Suppressor macrophage treated with lipopolysaccharide for 4 hours (primary cell): ENCODE measurements at regions not wholly inside any gene's neighbourhood (a gene's known extent, or its start where the extent isn't known, plus 50 kb on each side); places are given as distances from the start of the nearest gene placed in this dataset.

Experiments used
- DNase-seq: peaks from one replicate; pipeline ENCODE4 v3.0.0-alpha.2; 2020

GRCh38 chr13:72315312-72315711 is 412.1 kb downstream of the MZT1 start:
- DNase-seq: no peak

GRCh38 chr13:72314210-72314609 is 413.2 kb downstream of the MZT1 start:
- no peak for DNase-seq

GRCh38 chr13:72313546-72313945 is 413.9 kb downstream of the MZT1 start:
- DNase-seq: no peak

- no peak for DNase-seq
These were observed 423.3 kb downstream of the MZT1 start for GRCh38 chr13:72303941-72304746.

GRCh38 chr13:72296246-72296645 is 429.2 kb upstream of the DACH1 start:
- no peak for DNase-seq

- no peak for DNase-seq
These were observed 428.1 kb upstream of the DACH1 start for GRCh38 chr13:72295153-72295552.

GRCh38 chr13:72293206-72293605 is 426.2 kb upstream of the DACH1 start:
- no peak for DNase-seq

- DNase-seq: no peak
These were observed 424.1 kb upstream of the DACH1 start for GRCh38 chr13:72290962-72291681.

- DNase-seq: no peak
These were observed 419.4 kb upstream of the DACH1 start for GRCh38 chr13:72286421-72286820.

- DNase-seq: no peak
These were observed 417.8 kb upstream of the DACH1 start for GRCh38 chr13:72284791-72285190.

GRCh38 chr13:72261732-72262131 is 394.7 kb upstream of the DACH1 start:
- no peak for DNase-seq

GRCh38 chr13:72259528-72259927 is 392.5 kb upstream of the DACH1 start:
- no peak for DNase-seq

GRCh38 chr13:72258340-72258981 is 391.5 kb upstream of the DACH1 start:
- DNase-seq: no peak

- DNase-seq: peak; percentile 1
These were observed 388.9 kb upstream of the DACH1 start for GRCh38 chr13:72255908-72256307.

GRCh38 chr13:72253754-72254153 is 386.8 kb upstream of the DACH1 start:
- no peak for DNase-seq

- DNase-seq: no peak
These were observed 379.4 kb upstream of the DACH1 start for GRCh38 chr13:72246396-72246795.

- DNase-seq: no peak
These were observed 377.8 kb upstream of the DACH1 start for GRCh38 chr13:72244788-72245187.

- no peak for DNase-seq
These were observed 363.1 kb upstream of the DACH1 start for GRCh38 chr13:72230131-72230530.

GRCh38 chr13:72229067-72229466 is 362.1 kb upstream of the DACH1 start:
- DNase-seq: no peak

GRCh38 chr13:72221276-72221962 is 354.4 kb upstream of the DACH1 start:
- DNase-seq: peak; percentile 8

- DNase-seq: peak; percentile 83
These were observed 352.0 kb upstream of the DACH1 start for GRCh38 chr13:72218966-72219365.

- DNase-seq: no peak
These were observed 350.1 kb upstream of the DACH1 start for GRCh38 chr13:72217142-72217541.

GRCh38 chr13:72208112-72208645 is 341.2 kb upstream of the DACH1 start:
- no peak for DNase-seq
